ENCODE measurements at regions not wholly inside any gene's neighbourhood (a gene's known extent, or its start where the extent isn't known, plus 50 kb on each side); places are given as distances from the start of the nearest gene placed in this dataset.

DNA sequence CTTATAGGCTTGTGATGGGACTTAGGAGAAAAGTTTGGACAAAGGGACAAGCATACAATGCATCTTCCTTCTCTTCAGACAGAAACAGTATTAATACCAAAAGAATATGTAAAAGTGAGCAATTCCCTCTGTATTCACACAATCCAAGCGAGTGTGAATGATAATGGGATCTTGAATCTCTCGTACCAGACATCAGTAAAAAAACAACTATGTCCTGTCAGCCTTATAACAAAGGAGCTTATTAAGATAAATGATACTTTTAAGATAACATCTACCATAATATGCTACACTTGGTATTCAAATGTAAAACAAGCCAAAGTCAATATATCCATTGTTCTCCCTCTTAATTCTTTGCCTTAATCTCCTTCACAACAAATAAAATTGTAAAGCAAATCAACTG, 288.6 kb upstream of the CNTN6 start:
- Histone ChIP-seq H3K23me2 (ENCODE audit: low read depth, low read length) (no peaks in the 10 kb centered on the region; the same call in 1 of the 2 replicates), H2BK5ac (ENCODE audit: low read depth, low read length) (no peak overlapping the region), H4K20me1 (replicated peaks in 1 of 2; ENCODE audit: control insufficient read depth in 1 of 2, insufficient read depth in 2 of 2, low read length in 2 of 2) (no peaks in the 10 kb centered on the region), H2BK15ac (ENCODE audit: low read length) (no peak overlapping the region), H3K36me3 (ENCODE audit: control insufficient read depth in 2 of 4, insufficient read depth in 4 of 4, low read length in 3 of 4) (no peaks in the 10 kb centered on the region), H3K4me1 (replicated peaks in 1 of 4; ENCODE audit: control insufficient read depth in 3 of 4, insufficient read depth in 4 of 4, low read length in 3 of 4) (no peaks in the 10 kb centered on the region), H3K27ac (ENCODE audit: low read depth, low read length) (no peak overlapping the region), H3K9me3 (ENCODE audit: insufficient read depth in 2 of 2, low read depth in 1 of 2, low read length in 1 of 2) (no peaks in the 10 kb centered on the region), H3K4ac (replicated peaks; ENCODE audit: insufficient read length, low read depth, low read length) (no peak overlapping the region), H3K79me1 (ENCODE audit: low read depth, low read length) (no peaks in the 10 kb centered on the region), H2BK20ac (ENCODE audit: low read length) (no peak overlapping the region), H3K23ac (ENCODE audit: insufficient read length) (no peak overlapping the region), H2BK120ac (replicated peaks; ENCODE audit: low read depth, low read length) (no peak overlapping the region), H3K9ac (replicated peaks in 1 of 4; ENCODE audit: extremely low read depth in 1 of 4, low read depth in 3 of 4, low read length in 3 of 4) (no peak overlapping the region), H3K27me3 (replicated peaks in 1 of 4; ENCODE audit: control insufficient read depth in 3 of 4, extremely low read depth in 1 of 4, insufficient read depth in 3 of 4, low read length in 3 of 4) (no peaks in the 10 kb centered on the region), H4K8ac (ENCODE audit: extremely low read depth, insufficient read depth, low read length) (no peak overlapping the region), H2BK12ac (ENCODE audit: low read depth, low read length) (no peak overlapping the region), H4K5ac (ENCODE audit: insufficient read length, low read depth, low read length) (no peak overlapping the region), H3K14ac (ENCODE audit: insufficient read length) (no peak overlapping the region), H3K18ac (ENCODE audit: extremely low read depth, low read length) (no peak overlapping the region), H3K79me2 (ENCODE audit: control insufficient read depth in 1 of 2, insufficient read depth in 2 of 2, low read length in 2 of 2) (no peaks in the 10 kb centered on the region), H3K4me3 (ENCODE audit: extremely low read depth in 1 of 4, insufficient read depth in 2 of 4, low read depth in 3 of 4, low read length in 4 of 4) (no peak overlapping the region), H3K56ac (replicated peaks; ENCODE audit: insufficient read length, low read depth, low read length) (no peak overlapping the region), H3K4me2 (ENCODE audit: insufficient read depth in 1 of 2, low read depth in 2 of 2, low read length in 2 of 2) (no peak overlapping the region), H4K91ac (replicated peaks; ENCODE audit: insufficient read length, low read length) (no peak overlapping the region), H2AFZ (ENCODE audit: low read length) (no peak overlapping the region), H2AK5ac (ENCODE audit: low read depth, low read length) (no peak overlapping the region)
- TF ChIP-seq ATF2 (IDR thresholded peaks at IDR 0.05; ENCODE audit: low read length) (no peak), GABPA (IDR thresholded peaks at IDR 0.05; ENCODE audit: borderline replicate concordance, insufficient read depth, low read length) (no peak), SP2 (IDR thresholded peaks at IDR 0.05; ENCODE audit: low read length) (no peak), TBP (IDR thresholded peaks at IDR 0.05; ENCODE audit: low read depth, low read length) (no peak), KDM5A (IDR thresholded peaks at IDR 0.05; ENCODE audit: low read length) (no peak), RXRA (IDR thresholded peaks at IDR 0.05; ENCODE audit: insufficient read depth, low read depth, low read length) (no peak)
- POLR2A ChIA-PET (ENCODE audit: partially characterized antibody), result no interaction called here
- CTCF ChIA-PET (ENCODE audit: partially characterized antibody), result no interaction called here
- FAIRE-seq (no peak), DNase-seq (ENCODE audit: low read depth in 1 of 2, low spot score in 2 of 2) (no peak)
- 94% methylated on average over 2 of the region's 2 CpGs; no CpG with 5 or more reads in 1 of the 2 experiments for WGBS, 2 experiments (ENCODE audit: extremely low coverage in 1 of 2, insufficient coverage in 1 of 2, insufficient read length in 1 of 2, insufficient replicate concordance in 2 of 2, low coverage in 1 of 2, low lambda C conversion rate in 2 of 2, missing lambda C conversion rate in 1 of 2)

Measured in H1 (cell line).